Mammary epithelial cell (primary cell): ENCODE measurements at regions not wholly inside any gene's neighbourhood (a gene's known extent, or its start where the extent isn't known, plus 50 kb on each side); places are given as distances from the start of the nearest gene placed in this dataset.

Experiments
- CTCF ChIP-seq, 2 donors: IDR thresholded peaks in 1 of 2; conservative IDR thresholded peaks in 1 of 2; 2 replicates each; pipeline ENCODE4 v1.5.1; 2011 to 2012; ENCODE audit warnings: inconsistent platforms in 2 of 2, low read length in 2 of 2, mild to moderate bottlenecking in 2 of 2, control low read depth in 1 of 2, low read depth in 1 of 2; ENCODE audit not compliant: insufficient read depth in 1 of 2; ENCODE audit errors: extremely low read depth in 1 of 2
- EZH2 ChIP-seq: IDR thresholded peaks from 2 replicates; pipeline ENCODE4 v1.6.1; 2012; ENCODE audit warnings: low read length, inconsistent platforms, borderline replicate concordance

DNA sequence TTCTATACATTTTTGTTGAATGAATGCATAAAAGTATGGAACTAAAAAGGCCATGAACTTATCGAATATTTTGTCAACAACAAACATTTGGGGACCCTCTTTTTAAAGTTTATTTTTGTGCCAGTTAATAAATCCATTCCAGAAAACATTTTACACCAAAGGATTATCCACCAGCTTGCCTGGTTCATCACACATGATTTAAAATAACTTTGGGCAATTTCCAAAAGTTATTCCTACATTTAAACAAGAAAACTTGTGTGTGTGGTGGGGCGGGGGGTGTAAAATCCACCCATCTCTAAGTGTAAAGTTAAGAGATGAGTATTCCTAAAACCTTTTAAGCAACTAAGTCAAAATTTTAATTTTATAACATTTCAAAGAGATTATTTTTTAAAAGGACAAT lies 224.5 kb upstream of the SNX7 start:
- no peak for TF ChIP-seq EZH2
- no peak for TF ChIP-seq CTCF (conservative IDR thresholded peaks at IDR 0.05 in 1 of 2, IDR thresholded peaks at IDR 0.05 in 1 of 2; ENCODE audit: extremely low read depth in 1 of 2, insufficient read depth in 1 of 2, low read depth in 1 of 2, low read length in 2 of 2)
